ENCODE measurements at regions not wholly inside any gene's neighbourhood (a gene's known extent, or its start where the extent isn't known, plus 50 kb on each side); places are given as distances from the start of the nearest gene placed in this dataset.

- TF ChIP-seq CTCF (conservative IDR thresholded peaks at IDR 0.05 in 1 of 2, IDR thresholded peaks at IDR 0.05 in 1 of 2; ENCODE audit: extremely low read depth in 1 of 2, insufficient read depth in 1 of 2, low read depth in 1 of 2, low read length in 2 of 2) (no peak), EZH2 (IDR thresholded peaks at IDR 0.05; ENCODE audit: borderline replicate concordance, low read length) (no peak)
These were observed 998.0 kb upstream of the GJE1 start for GRCh38 chr6:141134723-141135122.

All from mammary epithelial cell (primary cell).